HepG2 (cell line): ENCODE measurements at regions not wholly inside any gene's neighbourhood (a gene's known extent, or its start where the extent isn't known, plus 50 kb on each side); places are given as distances from the start of the nearest gene placed in this dataset.

Experiments used
- EZH2 ChIP-seq: conservative IDR thresholded peaks from 2 replicates; pipeline ENCODE4 v1.6.1; 2012; ENCODE audit warnings: mild to moderate bottlenecking, low read depth, low read length, moderate library complexity
- MEIS2 ChIP-seq: sonication (generic); formaldehyde crosslinking; IDR thresholded peaks from 2 replicates; pipeline ENCODE4 v1.9.0; 2021; ENCODE audit warnings: mild to moderate bottlenecking, missing genetic modification reagents
- NFIC ChIP-seq: IDR thresholded peaks from 2 replicates; pipeline ENCODE4 v1.6.1; 2012; ENCODE audit warnings: mild to moderate bottlenecking, low read length, inconsistent platforms
- PHF8 ChIP-seq: sonication (generic); formaldehyde crosslinking; IDR thresholded peaks from 2 replicates; pipeline ENCODE4 v1.5.0; 2020; ENCODE audit warnings: missing genetic modification reagents
- PITX1 ChIP-seq: sonication (generic); formaldehyde crosslinking; IDR thresholded peaks from 2 replicates; pipeline ENCODE4 v1.5.1; 2020; ENCODE audit warnings: mild to moderate bottlenecking, missing genetic modification reagents
- POLR2AphosphoS5 ChIP-seq: IDR thresholded peaks from 2 replicates; pipeline ENCODE4 v1.6.1; 2012; ENCODE audit warnings: low read depth, low read length
- TBP ChIP-seq: sonication (generic); formaldehyde crosslinking; IDR thresholded peaks from 2 replicates; pipeline ENCODE4 v1.5.0; 2020; ENCODE audit warnings: missing genetic modification reagents
- ZFX ChIP-seq: sonication (generic); formaldehyde crosslinking; IDR thresholded peaks from 2 replicates; pipeline ENCODE4 v1.4.0; 2020; ENCODE audit warnings: mild to moderate bottlenecking, low read depth, missing genetic modification reagents, moderate library complexity
- ZNF24 ChIP-seq: fragments of 450-650 bp; IDR thresholded peaks from 2 replicates; pipeline ENCODE4 v1.6.1; 2017; ENCODE audit warnings: antibody characterized with exemption, mild to moderate bottlenecking
- ZNF616 ChIP-seq: sonication (generic); formaldehyde crosslinking; IDR thresholded peaks from 2 replicates; pipeline ENCODE4 v1.5.0; 2020; ENCODE audit warnings: low read depth, mild to moderate bottlenecking, missing genetic modification reagents
- ZZZ3 ChIP-seq: sonication (generic); formaldehyde crosslinking; IDR thresholded peaks from 2 replicates; pipeline ENCODE4 v1.4.0; 2020; ENCODE audit warnings: missing genetic modification reagents, mild to moderate bottlenecking, borderline replicate concordance
- TF ChIP-seq, protein P1 (sequence below): sonication (generic); formaldehyde crosslinking; IDR thresholded peaks from 2 replicates; pipeline ENCODE4 v1.5.0; 2020; ENCODE audit warnings: mild to moderate bottlenecking, missing genetic modification reagents, moderate library complexity
- TF ChIP-seq, protein P2 (sequence below), 2 experiments: fragments of 450-650 bp in 1 of 2; sonication (generic) in 1 of 2; formaldehyde crosslinking in 1 of 2; IDR thresholded peaks; 2 replicates each; pipeline versions ENCODE4 v1.6.1 to v1.8.0; 2016 to 2022; ENCODE audit warnings: antibody characterized with exemption in 1 of 2, mild to moderate bottlenecking in 1 of 2, missing genetic modification reagents in 1 of 2
- TF ChIP-seq, protein P3 (sequence below): sonication (generic); formaldehyde crosslinking; IDR thresholded peaks from 2 replicates; pipeline ENCODE4 v1.5.1; 2020; ENCODE audit warnings: mild to moderate bottlenecking, missing genetic modification reagents, borderline replicate concordance

DNA sequence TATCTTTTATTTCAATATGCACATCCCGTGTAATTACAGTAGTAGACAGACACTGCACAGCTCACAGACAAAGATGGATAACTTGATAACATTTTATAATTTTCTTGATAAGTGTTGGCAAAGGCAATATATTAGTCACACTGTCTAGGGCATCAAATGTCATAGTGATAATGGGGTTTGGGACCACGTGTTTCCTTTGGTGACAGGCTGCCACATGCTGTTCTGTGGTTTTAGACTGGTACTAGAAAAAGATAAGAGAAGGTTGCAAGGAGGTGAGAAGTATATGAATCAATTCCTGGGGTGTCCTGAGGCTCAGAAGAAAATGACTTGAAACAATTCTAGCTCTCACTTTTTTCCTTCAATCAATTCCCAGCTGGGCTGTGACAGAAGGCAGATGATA, 258.8 kb upstream of the CHD1 start:
- TF ChIP-seq, protein P1, sequence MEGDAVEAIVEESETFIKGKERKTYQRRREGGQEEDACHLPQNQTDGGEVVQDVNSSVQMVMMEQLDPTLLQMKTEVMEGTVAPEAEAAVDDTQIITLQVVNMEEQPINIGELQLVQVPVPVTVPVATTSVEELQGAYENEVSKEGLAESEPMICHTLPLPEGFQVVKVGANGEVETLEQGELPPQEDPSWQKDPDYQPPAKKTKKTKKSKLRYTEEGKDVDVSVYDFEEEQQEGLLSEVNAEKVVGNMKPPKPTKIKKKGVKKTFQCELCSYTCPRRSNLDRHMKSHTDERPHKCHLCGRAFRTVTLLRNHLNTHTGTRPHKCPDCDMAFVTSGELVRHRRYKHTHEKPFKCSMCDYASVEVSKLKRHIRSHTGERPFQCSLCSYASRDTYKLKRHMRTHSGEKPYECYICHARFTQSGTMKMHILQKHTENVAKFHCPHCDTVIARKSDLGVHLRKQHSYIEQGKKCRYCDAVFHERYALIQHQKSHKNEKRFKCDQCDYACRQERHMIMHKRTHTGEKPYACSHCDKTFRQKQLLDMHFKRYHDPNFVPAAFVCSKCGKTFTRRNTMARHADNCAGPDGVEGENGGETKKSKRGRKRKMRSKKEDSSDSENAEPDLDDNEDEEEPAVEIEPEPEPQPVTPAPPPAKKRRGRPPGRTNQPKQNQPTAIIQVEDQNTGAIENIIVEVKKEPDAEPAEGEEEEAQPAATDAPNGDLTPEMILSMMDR (CRISPR knock-in tag) = no peak
- TF ChIP-seq PHF8 (CRISPR knock-in tag) (no peak), NFIC (no peak), EZH2 (no peak), TBP (no peak), ZFX (CRISPR knock-in tag) (no peak), MEIS2 (CRISPR knock-in tag) (no peak), POLR2AphosphoS5 (no peak), ZZZ3 (CRISPR knock-in tag) (no peak), PITX1 (CRISPR knock-in tag) (no peak), ZNF24 (no peak), ZNF616 (CRISPR knock-in tag) (no peak)
- TF ChIP-seq, protein P2, sequence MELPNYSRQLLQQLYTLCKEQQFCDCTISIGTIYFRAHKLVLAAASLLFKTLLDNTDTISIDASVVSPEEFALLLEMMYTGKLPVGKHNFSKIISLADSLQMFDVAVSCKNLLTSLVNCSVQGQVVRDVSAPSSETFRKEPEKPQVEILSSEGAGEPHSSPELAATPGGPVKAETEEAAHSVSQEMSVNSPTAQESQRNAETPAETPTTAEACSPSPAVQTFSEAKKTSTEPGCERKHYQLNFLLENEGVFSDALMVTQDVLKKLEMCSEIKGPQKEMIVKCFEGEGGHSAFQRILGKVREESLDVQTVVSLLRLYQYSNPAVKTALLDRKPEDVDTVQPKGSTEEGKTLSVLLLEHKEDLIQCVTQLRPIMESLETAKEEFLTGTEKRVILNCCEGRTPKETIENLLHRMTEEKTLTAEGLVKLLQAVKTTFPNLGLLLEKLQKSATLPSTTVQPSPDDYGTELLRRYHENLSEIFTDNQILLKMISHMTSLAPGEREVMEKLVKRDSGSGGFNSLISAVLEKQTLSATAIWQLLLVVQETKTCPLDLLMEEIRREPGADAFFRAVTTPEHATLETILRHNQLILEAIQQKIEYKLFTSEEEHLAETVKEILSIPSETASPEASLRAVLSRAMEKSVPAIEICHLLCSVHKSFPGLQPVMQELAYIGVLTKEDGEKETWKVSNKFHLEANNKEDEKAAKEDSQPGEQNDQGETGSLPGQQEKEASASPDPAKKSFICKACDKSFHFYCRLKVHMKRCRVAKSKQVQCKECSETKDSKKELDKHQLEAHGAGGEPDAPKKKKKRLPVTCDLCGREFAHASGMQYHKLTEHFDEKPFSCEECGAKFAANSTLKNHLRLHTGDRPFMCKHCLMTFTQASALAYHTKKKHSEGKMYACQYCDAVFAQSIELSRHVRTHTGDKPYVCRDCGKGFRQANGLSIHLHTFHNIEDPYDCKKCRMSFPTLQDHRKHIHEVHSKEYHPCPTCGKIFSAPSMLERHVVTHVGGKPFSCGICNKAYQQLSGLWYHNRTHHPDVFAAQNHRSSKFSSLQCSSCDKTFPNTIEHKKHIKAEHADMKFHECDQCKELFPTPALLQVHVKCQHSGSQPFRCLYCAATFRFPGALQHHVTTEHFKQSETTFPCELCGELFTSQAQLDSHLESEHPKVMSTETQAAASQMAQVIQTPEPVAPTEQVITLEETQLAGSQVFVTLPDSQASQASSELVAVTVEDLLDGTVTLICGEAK (IDR thresholded peaks at IDR 0.05) = no peak
- TF ChIP-seq, protein P2 (CRISPR knock-in tag; IDR thresholded peaks at IDR 0.05) = no peak
- TF ChIP-seq, protein P3, sequence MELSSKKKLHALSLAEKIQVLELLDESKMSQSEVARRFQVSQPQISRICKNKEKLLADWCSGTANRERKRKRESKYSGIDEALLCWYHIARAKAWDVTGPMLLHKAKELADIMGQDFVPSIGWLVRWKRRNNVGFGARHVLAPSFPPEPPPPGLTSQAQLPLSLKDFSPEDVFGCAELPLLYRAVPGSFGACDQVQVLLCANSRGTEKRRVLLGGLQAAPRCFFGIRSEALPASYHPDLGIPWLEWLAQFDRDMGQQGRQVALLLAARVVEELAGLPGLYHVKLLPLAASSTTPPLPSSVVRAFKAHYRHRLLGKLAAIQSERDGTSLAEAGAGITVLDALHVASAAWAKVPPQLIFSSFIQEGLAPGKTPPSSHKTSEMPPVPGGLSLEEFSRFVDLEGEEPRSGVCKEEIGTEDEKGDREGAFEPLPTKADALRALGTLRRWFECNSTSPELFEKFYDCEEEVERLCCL (CRISPR knock-in tag) = no peak
